ENCODE measurements at regions not wholly inside any gene's neighbourhood (a gene's known extent, or its start where the extent isn't known, plus 50 kb on each side); places are given as distances from the start of the nearest gene placed in this dataset.

DNA sequence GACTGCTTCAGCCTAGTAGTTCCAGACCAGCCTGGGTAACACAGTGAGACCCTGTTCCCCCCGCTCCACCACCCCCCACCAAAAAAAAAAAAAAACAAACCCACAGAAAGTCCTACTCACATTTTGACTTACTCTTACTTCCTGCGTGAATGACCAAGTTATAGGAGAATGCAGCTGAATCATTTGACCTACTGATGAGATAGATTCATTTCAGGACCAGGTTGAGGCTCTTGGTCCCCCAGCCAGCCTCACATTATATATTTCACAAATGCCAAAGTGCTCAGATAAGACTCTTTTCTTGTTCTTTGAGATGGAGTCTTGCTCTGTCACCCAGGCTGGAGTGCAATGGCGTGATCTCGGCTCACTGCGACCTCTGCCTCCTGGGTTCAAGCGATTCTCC, 70.2 kb downstream of the KLF5 start:
- no peak overlapping the region for H3K4me3 Mint-ChIP-seq
- no peak overlapping the region for H3K27ac Mint-ChIP-seq
- TF ChIP-seq, protein P1, sequence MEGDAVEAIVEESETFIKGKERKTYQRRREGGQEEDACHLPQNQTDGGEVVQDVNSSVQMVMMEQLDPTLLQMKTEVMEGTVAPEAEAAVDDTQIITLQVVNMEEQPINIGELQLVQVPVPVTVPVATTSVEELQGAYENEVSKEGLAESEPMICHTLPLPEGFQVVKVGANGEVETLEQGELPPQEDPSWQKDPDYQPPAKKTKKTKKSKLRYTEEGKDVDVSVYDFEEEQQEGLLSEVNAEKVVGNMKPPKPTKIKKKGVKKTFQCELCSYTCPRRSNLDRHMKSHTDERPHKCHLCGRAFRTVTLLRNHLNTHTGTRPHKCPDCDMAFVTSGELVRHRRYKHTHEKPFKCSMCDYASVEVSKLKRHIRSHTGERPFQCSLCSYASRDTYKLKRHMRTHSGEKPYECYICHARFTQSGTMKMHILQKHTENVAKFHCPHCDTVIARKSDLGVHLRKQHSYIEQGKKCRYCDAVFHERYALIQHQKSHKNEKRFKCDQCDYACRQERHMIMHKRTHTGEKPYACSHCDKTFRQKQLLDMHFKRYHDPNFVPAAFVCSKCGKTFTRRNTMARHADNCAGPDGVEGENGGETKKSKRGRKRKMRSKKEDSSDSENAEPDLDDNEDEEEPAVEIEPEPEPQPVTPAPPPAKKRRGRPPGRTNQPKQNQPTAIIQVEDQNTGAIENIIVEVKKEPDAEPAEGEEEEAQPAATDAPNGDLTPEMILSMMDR (IDR thresholded peaks at IDR 0.05; ENCODE audit: unreplicated experiment), result no peak
- no peaks in the 10 kb centered on the region for H3K4me1 Mint-ChIP-seq
- no peaks in the 10 kb centered on the region for H3K27me3 Mint-ChIP-seq (ENCODE audit: low read depth)
- peaks cover 15% of the 10 kb centered on the region for H3K9me3 Mint-ChIP-seq
- H3K36me3 Mint-ChIP-seq, result no peaks in the 10 kb centered on the region
- DNase-seq (ENCODE audit: low spot score in 2 of 2, unreplicated experiment in 2 of 2), result no peak

All from mesothelial cell of epicardium (in vitro differentiated cells).